Lung (tissue), 11 donors: ENCODE measurements at regions not wholly inside any gene's neighbourhood (a gene's known extent, or its start where the extent isn't known, plus 50 kb on each side); places are given as distances from the start of the nearest gene placed in this dataset.

Experiments
- ATAC-seq: fragments of 200-7000 bp; cut with Tn5 transposase; one replicate; pipeline ENCODE4 v1.9.1; 2020; ENCODE audit warnings: moderate number of reproducible peaks; ENCODE audit not compliant: insufficient read depth, low FRiP score
- DNase-seq, 3 donors: peaks; one replicate each; pipeline ENCODE4 v3.0.0-alpha.2; 2013 to 2017
- H3K27ac ChIP-seq, 2 donors: one replicate each; pipeline ENCODE4 v1.5.1; 2013; ENCODE audit warnings: mild to moderate bottlenecking in 2 of 2, moderate library complexity in 2 of 2, control low read depth in 1 of 2, inconsistent platforms in 1 of 2, low read depth in 1 of 2, low read length in 1 of 2
- H3K27me3 ChIP-seq, 3 donors: one replicate each; pipeline ENCODE4 v1.5.1; 2013; ENCODE audit warnings: low read length in 2 of 3; ENCODE audit not compliant: control insufficient read depth in 3 of 3, insufficient read depth in 3 of 3
- H3K36me3 ChIP-seq, 4 donors: one replicate each; pipeline ENCODE4 v1.5.1; 2013; ENCODE audit warnings: low read length in 4 of 4, mild to moderate bottlenecking in 1 of 4, moderate library complexity in 1 of 4; ENCODE audit not compliant: control insufficient read depth in 4 of 4, insufficient read depth in 4 of 4
- H3K4me1 ChIP-seq, 5 donors: one replicate each; pipeline ENCODE4 v1.5.1; 2013; ENCODE audit warnings: low read length in 5 of 5, mild to moderate bottlenecking in 2 of 5, moderate library complexity in 1 of 5; ENCODE audit not compliant: control insufficient read depth in 5 of 5, insufficient read depth in 5 of 5
- H3K4me3 ChIP-seq: one replicate; pipeline ENCODE4 v1.5.1; 2013; ENCODE audit warnings: mild to moderate bottlenecking, control low read depth, moderate library complexity
- H3K9ac ChIP-seq, 2 donors: one replicate each; pipeline ENCODE4 v1.5.1; 2013; ENCODE audit warnings: low read length in 2 of 2, control low read depth in 1 of 2; ENCODE audit not compliant: insufficient read depth in 1 of 2
- H3K9me3 ChIP-seq, 4 donors: one replicate each; pipeline ENCODE4 v1.5.1; 2013; ENCODE audit warnings: low read length in 3 of 4, mild to moderate bottlenecking in 1 of 4, moderate library complexity in 1 of 4; ENCODE audit not compliant: control insufficient read depth in 4 of 4, insufficient read depth in 3 of 4
- WGBS, 2 donors: extraction: QIAGEN DNeasy Blood & Tissue Kit; methylation state at CpG; one replicate each; pipeline ENCODE4 v1.1.7; 2013; 5-methylcytosine and 5-hydroxymethylcytosine counted together
- TF ChIP-seq, protein P1 (sequence below): IDR thresholded peaks from 2 replicates; pipeline ENCODE4 v1.5.1; 2012; ENCODE audit warnings: mild to moderate bottlenecking; ENCODE audit errors: control extremely low read depth, extremely low read depth
- donor health status: control.
- donor health status: control.
- donor health status: Bipolar disorder and iron deficiency.
- donor health status: healthy.
- donor health status: DM: yes; HTN: yes; CAD: no.

DNA sequence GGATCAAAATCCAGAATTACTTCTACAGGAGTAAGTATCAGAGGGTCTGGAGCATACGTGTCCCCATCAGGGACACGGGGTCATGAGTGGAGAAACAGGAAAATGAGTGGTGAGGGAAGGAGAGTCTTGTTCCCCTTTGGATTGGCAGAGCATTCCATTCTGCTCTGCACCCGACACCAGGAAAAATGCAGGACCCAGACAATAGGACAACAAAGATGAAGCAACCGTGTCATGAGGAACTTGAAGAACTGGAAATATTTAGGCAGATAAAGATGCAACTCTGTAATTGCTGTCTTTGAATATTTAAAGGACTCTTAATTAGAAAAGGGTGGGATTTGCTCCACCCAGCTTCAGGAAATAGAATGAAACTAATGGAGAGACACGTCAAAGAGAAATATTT, 89.0 kb upstream of the BLID start:
- DNase-seq: no peak
- WGBS, 2 donors: 45 to 54% methylated on average over 5 of the region's 5 CpGs
- H3K4me1 ChIP-seq: peaks cover 5 to 56% (median 12%) of the 10 kb centered on the region in 5 donors

DNA sequence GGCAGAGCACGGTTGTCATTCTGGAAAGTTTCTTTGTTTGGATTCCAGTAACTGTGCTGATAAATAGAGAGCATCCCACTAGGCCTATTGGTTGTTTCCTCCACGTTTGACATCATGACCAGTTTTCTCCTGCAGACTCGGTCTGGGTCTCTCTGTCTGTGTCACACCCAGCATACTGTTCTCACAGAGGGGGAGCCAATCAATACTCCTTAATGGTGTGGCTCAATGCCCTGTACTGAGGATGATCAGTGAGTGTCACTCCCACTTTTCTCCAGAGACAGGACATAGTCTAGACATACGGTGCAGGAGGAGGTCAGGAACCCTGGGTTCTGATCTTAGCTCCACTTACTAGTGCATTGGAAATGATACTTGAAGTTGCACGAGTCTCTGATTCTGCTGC, 88.2 kb upstream of the BLID start:
- Histone ChIP-seq H3K4me1 (peaks cover 0 to 50% (median 12%) of the 10 kb centered on the region in 5 donors), H3K4me3 (no peak overlapping the region), H3K36me3 (no peaks in the 10 kb centered on the region), H3K27ac (no peak overlapping the region), H3K9ac (no peak overlapping the region), H3K27me3 (no peaks in the 10 kb centered on the region), H3K9me3 (no peaks in the 10 kb centered on the region)
- TF ChIP-seq, protein P1, sequence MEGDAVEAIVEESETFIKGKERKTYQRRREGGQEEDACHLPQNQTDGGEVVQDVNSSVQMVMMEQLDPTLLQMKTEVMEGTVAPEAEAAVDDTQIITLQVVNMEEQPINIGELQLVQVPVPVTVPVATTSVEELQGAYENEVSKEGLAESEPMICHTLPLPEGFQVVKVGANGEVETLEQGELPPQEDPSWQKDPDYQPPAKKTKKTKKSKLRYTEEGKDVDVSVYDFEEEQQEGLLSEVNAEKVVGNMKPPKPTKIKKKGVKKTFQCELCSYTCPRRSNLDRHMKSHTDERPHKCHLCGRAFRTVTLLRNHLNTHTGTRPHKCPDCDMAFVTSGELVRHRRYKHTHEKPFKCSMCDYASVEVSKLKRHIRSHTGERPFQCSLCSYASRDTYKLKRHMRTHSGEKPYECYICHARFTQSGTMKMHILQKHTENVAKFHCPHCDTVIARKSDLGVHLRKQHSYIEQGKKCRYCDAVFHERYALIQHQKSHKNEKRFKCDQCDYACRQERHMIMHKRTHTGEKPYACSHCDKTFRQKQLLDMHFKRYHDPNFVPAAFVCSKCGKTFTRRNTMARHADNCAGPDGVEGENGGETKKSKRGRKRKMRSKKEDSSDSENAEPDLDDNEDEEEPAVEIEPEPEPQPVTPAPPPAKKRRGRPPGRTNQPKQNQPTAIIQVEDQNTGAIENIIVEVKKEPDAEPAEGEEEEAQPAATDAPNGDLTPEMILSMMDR: no peak
- 71 to 88% methylated on average over 5 of the region's 5 CpGs for WGBS, 2 donors
- no peak for ATAC-seq
- DNase-seq: no peak

More for the DNA sequence above, 89.0 kb upstream of the BLID start:
- Histone ChIP-seq H3K9ac (no peak overlapping the region), H3K27ac (no peak overlapping the region), H3K27me3 (no peaks in the 10 kb centered on the region), H3K36me3 (no peaks in the 10 kb centered on the region), H3K9me3 (no peaks in the 10 kb centered on the region), H3K4me3 (no peak overlapping the region)
- ATAC-seq: no peak
- TF ChIP-seq, protein P1: no peak

DNA sequence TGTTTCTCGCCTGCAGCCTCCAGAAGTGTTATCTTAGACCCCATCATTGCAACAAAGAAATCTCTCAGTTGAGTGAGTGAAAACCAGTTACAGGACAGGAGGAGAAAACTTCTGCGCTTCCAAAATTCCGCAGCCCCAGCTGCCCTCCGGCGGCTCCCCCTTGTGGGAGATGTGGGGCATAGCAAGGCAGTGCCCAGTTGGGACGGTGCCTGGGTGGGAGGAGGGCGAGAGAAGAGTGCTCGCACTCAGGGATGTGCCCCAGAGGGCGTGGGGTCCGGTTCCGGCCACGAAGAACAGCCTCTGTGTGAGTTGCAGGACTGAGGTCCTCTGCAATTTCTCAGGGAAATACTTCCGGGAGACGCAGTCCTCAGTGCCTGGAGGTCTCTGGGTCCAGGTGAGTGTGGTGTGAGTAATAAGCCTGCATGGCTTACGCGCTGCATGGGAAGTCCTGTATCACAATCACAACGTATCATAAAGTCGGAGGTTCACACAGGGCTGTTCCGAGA, 87.0 kb upstream of the BLID start:
- Histone ChIP-seq H3K9ac (no peak overlapping the region), H3K36me3 (no peaks in the 10 kb centered on the region), H3K9me3 (no peaks in the 10 kb centered on the region), H3K4me3 (no peak overlapping the region), H3K4me1 (peaks cover 0 to 43% (median 12%) of the 10 kb centered on the region in 5 donors), H3K27me3 (no peaks in the 10 kb centered on the region), H3K27ac (no peak overlapping the region)
- ATAC-seq (peak; percentile 85), DNase-seq (peak; percentile 80 to 81 (median 81))
- TF ChIP-seq, protein P1: peak; percentile 56
- WGBS, 2 donors: 23 to 28% methylated on average over 19 of the region's 19 CpGs
